GM12873 (cell line): ENCODE measurements at regions not wholly inside any gene's neighbourhood (a gene's known extent, or its start where the extent isn't known, plus 50 kb on each side); places are given as distances from the start of the nearest gene placed in this dataset.

ENCODE experiments used
- CTCF ChIP-seq: IDR thresholded peaks from 2 replicates; pipeline ENCODE4 v1.5.1; 2012; ENCODE audit warnings: low read depth, mild to moderate bottlenecking, moderate library complexity, low read length, control low read depth; ENCODE audit not compliant: insufficient read depth; ENCODE audit errors: missing control alignments

DNA sequence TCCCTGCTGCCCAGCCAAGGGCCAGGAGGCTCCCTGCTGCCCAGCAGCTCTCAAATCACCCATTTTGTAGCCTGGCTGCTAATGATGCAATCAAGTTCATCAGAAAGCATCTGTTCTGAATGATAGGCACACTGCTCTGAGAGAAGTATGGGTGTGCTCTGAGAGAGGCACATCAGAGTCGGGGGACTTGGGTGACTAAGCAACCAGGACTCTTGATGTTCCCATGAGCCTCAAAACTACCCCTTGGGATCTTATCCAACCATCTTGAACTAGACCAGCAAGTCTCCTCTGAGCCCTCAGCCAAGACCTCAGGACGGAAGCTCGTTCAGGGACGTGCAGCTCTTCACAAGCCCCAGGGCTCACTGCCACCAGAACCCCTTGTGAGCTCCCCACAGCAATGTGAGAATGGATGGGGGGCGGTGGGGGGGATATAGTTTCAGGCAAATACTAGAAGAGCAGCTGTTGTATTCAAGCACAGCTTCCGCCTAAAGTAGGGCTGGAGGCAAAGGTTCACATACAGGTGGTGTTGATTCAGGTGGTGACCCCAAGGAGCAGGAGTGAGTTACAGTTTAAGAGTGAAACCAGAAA, 52.2 kb upstream of the HES1 start:
- no peak for TF ChIP-seq CTCF

GRCh38 chr3:194084284-194084683, 51.7 kb upstream of the HES1 start:
- TF ChIP-seq CTCF = no peak
